HuH-7.5 (cell line): ENCODE measurements at regions not wholly inside any gene's neighbourhood (a gene's known extent, or its start where the extent isn't known, plus 50 kb on each side); places are given as distances from the start of the nearest gene placed in this dataset.

Source experiments
- DNase-seq: peaks from one replicate; pipeline ENCODE4 v3.0.0; 2011; ENCODE audit warnings: low spot score

DNA sequence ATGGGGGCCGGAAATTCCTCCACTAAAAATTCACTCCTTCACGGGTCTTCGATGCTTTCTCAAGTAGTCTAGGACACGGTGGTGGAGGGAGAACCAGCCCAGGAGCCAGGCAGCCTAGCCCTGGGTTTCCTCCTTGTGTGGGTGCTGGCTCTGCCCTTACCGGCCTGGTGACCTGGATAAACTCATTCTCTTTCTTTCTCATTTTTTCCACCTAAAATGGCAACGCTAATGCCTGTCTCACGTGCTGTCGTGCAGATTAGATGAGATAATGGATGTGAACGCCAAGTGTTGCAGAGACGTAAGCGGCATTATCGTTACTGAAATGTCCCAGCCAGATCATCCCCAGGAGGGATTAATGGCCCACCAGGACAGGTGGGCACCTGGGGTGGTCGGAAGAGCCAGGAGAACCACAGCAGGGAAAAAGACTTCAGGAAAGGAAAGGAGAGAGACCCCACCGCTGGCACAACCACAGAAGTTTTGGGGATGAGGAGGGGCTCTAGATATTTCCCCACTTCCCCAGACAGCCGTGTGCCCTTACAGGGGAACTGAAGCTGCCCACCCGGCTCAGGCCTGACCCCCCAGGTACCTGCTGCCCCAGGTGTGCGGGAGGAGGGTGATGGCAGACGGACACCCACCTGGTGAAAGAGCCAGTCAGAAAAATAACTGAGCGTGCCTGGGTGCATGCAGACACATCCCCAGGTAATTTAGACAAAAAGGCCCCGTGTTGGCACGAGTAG is 100.8 kb upstream of the ASAP2 start:
- DNase-seq = no peak

GRCh38 chr2:9103663-9104277 is 100.3 kb upstream of the MBOAT2 start:
- DNase-seq = no peak

- DNase-seq = no peak
Observed at GRCh38 chr2:9102861-9103662, 99.6 kb upstream of the MBOAT2 start.

- DNase-seq = no peak
Observed at GRCh38 chr2:9101763-9102425, 98.4 kb upstream of the MBOAT2 start.

DNA sequence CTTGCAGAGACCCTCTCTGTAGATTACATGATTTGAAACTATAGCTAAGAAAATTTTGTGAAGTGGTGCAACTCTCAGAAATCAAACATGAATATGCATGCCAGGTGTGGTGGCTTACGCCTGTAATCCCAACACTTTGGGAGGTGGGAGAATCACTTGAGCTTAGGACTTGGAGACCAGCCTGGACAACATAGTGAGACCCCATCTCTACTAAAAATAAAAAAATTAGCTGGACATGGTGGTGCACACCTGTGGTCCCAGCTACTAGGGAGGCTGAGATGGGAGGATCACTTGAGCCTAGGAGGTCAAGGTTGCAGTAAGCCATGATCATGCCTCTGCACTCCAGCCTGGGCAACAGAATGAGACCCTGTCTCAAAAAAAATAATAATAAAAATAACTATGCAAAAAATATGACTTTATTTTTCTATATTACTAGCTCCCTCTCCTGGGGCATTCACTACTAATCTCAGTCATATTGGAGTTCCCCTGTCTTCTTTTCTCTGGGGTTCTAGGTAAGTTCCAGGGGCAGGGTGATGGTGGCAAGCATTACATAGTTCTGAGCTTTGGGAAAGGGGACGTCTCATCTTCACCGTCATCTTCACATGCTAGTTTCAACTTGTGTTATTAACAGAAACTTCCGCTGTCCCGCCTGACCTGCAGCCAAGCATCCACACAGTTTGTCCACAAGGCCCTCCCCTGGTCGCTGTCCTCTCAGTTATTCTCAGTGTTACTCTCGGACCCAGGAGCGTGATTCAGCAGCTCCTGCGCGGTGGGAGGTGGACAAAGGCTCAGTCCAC is 96.8 kb upstream of the MBOAT2 start:
- DNase-seq = no peak

GRCh38 chr2:9099341-9099751 is 95.9 kb upstream of the MBOAT2 start:
- DNase-seq = no peak

DNA sequence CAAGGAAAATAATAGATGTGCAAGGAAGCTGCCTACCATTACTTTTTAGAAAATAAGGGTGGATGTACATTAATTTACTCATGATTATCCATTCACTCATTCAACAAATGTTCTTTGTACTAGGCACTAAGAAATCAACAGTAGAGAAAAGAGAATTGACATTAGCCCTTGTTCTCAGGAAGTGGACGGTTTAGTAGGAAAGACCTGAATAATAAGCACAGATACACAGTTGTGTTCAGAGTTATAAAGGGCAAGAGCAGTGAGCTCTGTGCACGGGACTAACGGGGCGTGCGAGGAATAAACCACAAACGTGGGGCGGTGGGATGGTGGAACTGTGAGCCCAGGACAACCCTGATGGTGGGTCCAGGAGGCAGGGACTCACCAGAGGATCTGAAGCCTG is 94.4 kb upstream of the MBOAT2 start:
- DNase-seq = no peak

DNA sequence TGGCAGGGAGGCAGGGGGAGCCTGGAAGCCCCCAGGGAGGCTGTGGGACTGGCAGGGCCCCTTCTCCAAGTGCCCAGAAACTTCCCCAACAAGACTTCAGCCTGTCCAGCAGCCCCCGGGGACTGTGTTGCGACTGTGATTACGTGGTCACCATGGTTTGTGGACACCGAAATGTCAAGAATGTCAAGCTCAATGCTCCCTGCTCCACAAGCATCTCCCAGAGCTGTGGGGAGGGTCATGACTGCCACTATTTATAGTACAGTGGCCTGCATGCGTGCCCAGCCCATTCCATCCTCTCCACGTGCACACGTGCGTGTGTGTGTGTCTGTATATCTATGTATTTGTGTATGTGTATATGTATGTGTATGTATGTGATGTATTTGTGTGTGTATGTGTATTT is 93.8 kb upstream of the MBOAT2 start:
- DNase-seq = no peak

GRCh38 chr2:9096761-9097160 is 93.3 kb upstream of the MBOAT2 start:
- DNase-seq = no peak

- no peak for DNase-seq
Observed at GRCh38 chr2:9095690-9096089, 92.2 kb upstream of the MBOAT2 start.

DNA sequence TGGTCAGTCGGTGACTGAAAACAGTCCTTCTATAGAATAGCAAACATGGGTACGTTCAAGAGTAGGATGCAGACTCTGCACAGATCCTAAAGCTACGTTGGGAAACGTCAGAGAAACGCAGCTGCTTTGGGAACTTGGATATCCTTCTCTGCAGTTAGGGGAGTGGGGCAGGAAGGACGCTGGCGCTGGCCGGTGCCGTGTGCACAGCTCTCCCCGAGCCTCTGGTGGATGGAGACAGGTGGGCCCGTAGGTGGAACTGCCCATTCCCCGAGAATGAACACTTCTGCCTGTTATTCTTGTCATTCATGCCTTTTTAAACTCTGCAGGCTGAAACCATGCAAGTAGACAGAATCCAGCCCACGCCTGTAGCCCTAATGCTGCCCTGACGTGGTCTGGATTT is 91.7 kb upstream of the MBOAT2 start:
- no peak for DNase-seq

DNA sequence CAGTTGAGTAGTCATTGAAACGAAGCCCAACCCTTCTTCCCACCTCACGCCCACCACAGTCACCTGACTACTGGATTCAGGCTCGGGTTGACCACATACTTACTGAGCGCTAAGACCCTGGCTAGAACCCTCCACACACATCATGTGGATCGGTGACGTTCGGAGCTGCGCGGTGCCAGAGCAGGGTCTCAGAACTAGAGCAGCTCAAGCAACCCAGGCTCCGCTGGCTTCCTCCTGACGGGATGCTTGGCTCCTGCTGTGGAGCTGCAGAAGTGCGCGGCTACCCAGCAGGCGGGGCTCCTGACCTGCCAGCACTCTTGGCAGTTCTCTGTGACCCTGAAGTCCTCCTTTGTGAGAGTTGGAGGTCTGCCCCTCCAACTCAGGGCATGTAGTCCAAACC is 90.6 kb upstream of the MBOAT2 start:
- no peak for DNase-seq

DNA sequence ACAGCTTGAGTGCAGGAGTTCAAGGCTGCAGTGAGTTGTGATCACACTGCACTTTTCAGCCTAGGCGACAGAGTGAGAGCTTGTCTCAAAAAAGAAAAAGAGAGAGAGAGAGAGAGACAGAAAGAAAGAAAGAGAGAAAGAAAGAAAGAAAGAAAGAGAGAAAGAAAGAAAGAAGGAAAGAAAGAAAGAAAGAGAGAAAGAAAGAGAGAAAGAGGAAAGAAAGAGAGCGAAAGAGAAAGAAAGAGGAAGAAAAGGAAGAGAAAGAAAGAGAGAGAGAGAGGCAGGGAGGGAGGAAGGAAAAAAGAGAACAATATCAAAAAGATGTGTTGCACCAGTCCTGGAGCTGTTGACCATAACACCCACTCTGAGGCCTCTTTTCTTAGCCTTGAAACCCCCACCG is 89.8 kb upstream of the MBOAT2 start:
- DNase-seq = no peak

DNA sequence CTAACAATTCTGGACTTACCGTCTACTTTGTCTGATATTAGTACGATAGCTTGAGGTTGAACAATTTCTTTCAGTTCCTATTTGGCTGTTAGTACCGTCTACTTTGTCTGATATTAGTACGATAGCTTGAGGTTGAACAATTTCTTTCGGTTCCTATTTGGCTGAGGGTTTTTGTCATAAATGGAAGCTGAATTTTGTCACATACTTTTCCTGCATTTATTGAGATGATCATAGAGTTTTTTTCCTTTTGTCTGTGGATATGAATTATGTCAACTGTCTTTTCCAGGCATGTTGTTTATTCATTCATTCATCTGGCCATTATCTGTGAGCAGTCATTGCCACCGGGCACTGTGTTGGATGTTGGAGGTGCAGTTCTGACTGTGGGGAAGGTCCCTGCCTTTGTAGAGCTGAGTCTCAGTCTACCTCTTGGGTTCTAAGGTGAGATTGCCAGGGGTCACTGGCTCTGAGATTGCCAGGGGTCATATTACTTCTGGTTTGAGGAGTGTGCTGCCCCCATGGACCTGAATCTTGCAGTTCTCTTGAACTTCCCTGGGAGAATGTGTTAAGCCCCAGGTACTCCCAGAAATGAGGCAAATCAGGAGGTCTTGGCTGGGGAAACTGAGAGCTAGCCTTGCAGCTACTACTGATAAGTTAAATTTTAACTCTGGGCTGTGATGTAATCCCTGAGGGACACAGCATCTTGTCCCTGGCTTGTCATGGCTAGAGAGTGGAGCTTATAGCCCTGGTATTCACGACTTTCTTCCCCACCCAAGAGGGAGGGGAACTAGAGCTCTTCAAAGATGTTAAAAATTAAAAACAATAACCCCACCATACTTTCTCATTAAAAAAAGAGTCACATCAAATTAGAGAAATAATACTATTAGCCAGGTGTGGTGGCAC is 89.1 kb upstream of the MBOAT2 start:
- no peak for DNase-seq

GRCh38 chr2:9091811-9092210 is 88.3 kb upstream of the MBOAT2 start:
- DNase-seq = no peak

- no peak for DNase-seq
Observed at GRCh38 chr2:9089831-9090230, 86.3 kb upstream of the MBOAT2 start.

- DNase-seq = no peak
Observed at GRCh38 chr2:9087121-9087681, 83.7 kb upstream of the MBOAT2 start.

DNA sequence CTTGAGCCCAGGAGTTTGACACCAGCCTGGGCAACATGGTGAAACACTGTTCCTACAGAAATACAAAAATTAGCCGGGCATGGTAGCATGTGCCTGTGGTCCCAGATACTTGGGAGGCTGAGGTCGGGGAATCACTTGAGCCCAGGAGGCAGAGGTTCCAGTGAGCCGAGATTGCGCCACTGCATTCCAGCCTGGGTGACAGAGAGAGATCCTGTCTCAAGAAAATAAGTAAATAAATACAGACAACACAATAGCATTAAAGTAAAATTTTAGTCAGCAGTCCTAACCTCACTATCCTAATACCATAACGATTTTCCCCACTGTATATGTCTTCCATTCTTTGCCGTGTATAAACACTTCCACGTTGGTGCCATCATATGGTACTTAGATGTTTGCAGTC is 83.0 kb upstream of the MBOAT2 start:
- DNase-seq = no peak

- DNase-seq = no peak
Observed at GRCh38 chr2:9085353-9085752, 81.9 kb upstream of the MBOAT2 start.

DNA sequence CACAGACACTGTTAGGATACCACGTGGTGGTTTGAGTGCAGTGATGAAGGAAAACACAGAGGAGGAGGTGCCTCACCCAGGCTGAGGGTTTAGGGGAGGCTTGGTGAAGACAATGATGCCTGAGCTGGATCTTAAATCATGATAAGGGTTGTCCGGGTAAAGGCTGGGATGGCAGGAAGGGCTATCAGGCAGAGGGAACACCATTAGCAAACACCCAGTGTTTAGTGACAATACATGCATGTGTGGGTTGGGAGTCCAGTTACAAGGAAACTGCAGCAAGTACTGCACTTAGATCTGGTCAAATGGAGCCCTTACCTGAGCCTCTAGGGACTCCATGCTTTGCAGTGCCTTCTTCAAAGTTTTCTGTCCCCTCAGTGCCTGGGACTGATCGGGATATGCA is 79.8 kb upstream of the MBOAT2 start:
- DNase-seq = no peak
